Memory B cell (primary cell): ENCODE measurements at regions not wholly inside any gene's neighbourhood (a gene's known extent, or its start where the extent isn't known, plus 50 kb on each side); places are given as distances from the start of the nearest gene placed in this dataset.

Source experiments
- ATAC-seq: fragments of 150-1000 bp; cut with Tn5 transposase; 2 replicates; pipeline ENCODE4 v1.10.0; 2021; ENCODE audit warnings: low read depth, mild to moderate bottlenecking, moderate library complexity
- DNase-seq, 2 donors: peaks; one replicate each; pipeline ENCODE4 v3.0.0; 2022; ENCODE audit warnings: low spot score in 2 of 2
- H3K27ac Mint-ChIP-seq: one replicate; pipeline ENCODE4 v1.8.0; 2022; ENCODE audit warnings: mild to moderate bottlenecking, moderate library complexity, mixed read lengths
- H3K27me3 Mint-ChIP-seq: one replicate; pipeline ENCODE4 v1.8.0; 2022; ENCODE audit warnings: mixed read lengths
- H3K36me3 Mint-ChIP-seq: one replicate; pipeline ENCODE4 v1.8.0; 2022; ENCODE audit warnings: mild to moderate bottlenecking, mixed read lengths
- H3K4me1 Mint-ChIP-seq: one replicate; pipeline ENCODE4 v1.8.0; 2022; ENCODE audit warnings: mixed read lengths
- H3K4me3 Mint-ChIP-seq: one replicate; pipeline ENCODE4 v1.8.0; 2022; ENCODE audit warnings: mild to moderate bottlenecking, moderate library complexity, mixed read lengths
- H3K9me3 Mint-ChIP-seq: one replicate; pipeline ENCODE4 v1.8.0; 2022; ENCODE audit warnings: mixed read lengths

GRCh38 chr5:165296401-165297130 is 1791.1 kb downstream of the MAT2B start:
- ATAC-seq: no peak
- Mint-ChIP-seq H3K27me3 (no peaks in the 10 kb centered on the region), H3K36me3 (no peaks in the 10 kb centered on the region), H3K4me1 (no peaks in the 10 kb centered on the region), H3K4me3 (no peak overlapping the region), H3K27ac (no peak overlapping the region), H3K9me3 (peaks cover 3% of the 10 kb centered on the region)
- DNase-seq: no peak

- Mint-ChIP-seq H3K9me3 (peaks cover 5% of the 10 kb centered on the region), H3K36me3 (no peaks in the 10 kb centered on the region)
Measured at GRCh38 chr5:165304193-165304827, 1798.9 kb downstream of the MAT2B start.

GRCh38 chr5:165305596-165305995 is 1800.2 kb downstream of the MAT2B start:
- ATAC-seq: no peak
- DNase-seq: no peak
- Mint-ChIP-seq H3K9me3 (peaks cover 8% of the 10 kb centered on the region), H3K4me3 (no peak overlapping the region), H3K4me1 (no peaks in the 10 kb centered on the region), H3K27me3 (no peaks in the 10 kb centered on the region), H3K36me3 (no peaks in the 10 kb centered on the region), H3K27ac (no peak overlapping the region)

More at GRCh38 chr5:165304193-165304827, 1798.9 kb downstream of the MAT2B start:
- no peak for ATAC-seq
- Mint-ChIP-seq H3K4me1 (no peaks in the 10 kb centered on the region), H3K4me3 (no peak overlapping the region), H3K27me3 (no peaks in the 10 kb centered on the region), H3K27ac (no peak overlapping the region)
- no peak for DNase-seq

- Mint-ChIP-seq H3K4me3 (no peak overlapping the region), H3K27me3 (no peaks in the 10 kb centered on the region), H3K27ac (no peak overlapping the region), H3K4me1 (no peaks in the 10 kb centered on the region), H3K36me3 (no peaks in the 10 kb centered on the region), H3K9me3 (peaks cover 5% of the 10 kb centered on the region)
- no peak for ATAC-seq
- no peak for DNase-seq
Measured at GRCh38 chr5:165309446-165309845, 1804.0 kb downstream of the MAT2B start.

GRCh38 chr5:165310031-165310430 is 1804.6 kb downstream of the MAT2B start:
- ATAC-seq (no peak), DNase-seq (no peak)
- no peak overlapping the region for H3K4me3 Mint-ChIP-seq
- H3K9me3 Mint-ChIP-seq: peaks cover 5% of the 10 kb centered on the region
- H3K36me3 Mint-ChIP-seq: no peaks in the 10 kb centered on the region
- H3K27me3 Mint-ChIP-seq: no peaks in the 10 kb centered on the region
- H3K4me1 Mint-ChIP-seq: no peaks in the 10 kb centered on the region
- no peak overlapping the region for H3K27ac Mint-ChIP-seq

GRCh38 chr5:165321912-165322311 is 1816.5 kb downstream of the MAT2B start:
- DNase-seq: no peak

GRCh38 chr5:165325221-165325620 is 1819.8 kb downstream of the MAT2B start:
- Mint-ChIP-seq H3K4me3 (no peak overlapping the region), H3K4me1 (no peaks in the 10 kb centered on the region), H3K27ac (no peak overlapping the region), H3K27me3 (no peaks in the 10 kb centered on the region), H3K36me3 (no peaks in the 10 kb centered on the region), H3K9me3 (no peaks in the 10 kb centered on the region)
- ATAC-seq: no peak
- no peak for DNase-seq

More at GRCh38 chr5:165321912-165322311, 1816.5 kb downstream of the MAT2B start:
- no peak for ATAC-seq
- no peaks in the 10 kb centered on the region for H3K4me1 Mint-ChIP-seq
- no peak overlapping the region for H3K27ac Mint-ChIP-seq
- no peak overlapping the region for H3K4me3 Mint-ChIP-seq
- no peaks in the 10 kb centered on the region for H3K36me3 Mint-ChIP-seq
- no peaks in the 10 kb centered on the region for H3K27me3 Mint-ChIP-seq
- peaks cover 5% of the 10 kb centered on the region for H3K9me3 Mint-ChIP-seq

- Mint-ChIP-seq H3K27me3 (no peaks in the 10 kb centered on the region), H3K36me3 (no peaks in the 10 kb centered on the region), H3K4me3 (no peak overlapping the region), H3K27ac (no peak overlapping the region), H3K9me3 (no peaks in the 10 kb centered on the region), H3K4me1 (no peaks in the 10 kb centered on the region)
- no peak for DNase-seq
- no peak for ATAC-seq
Measured at GRCh38 chr5:165327631-165328030, 1822.2 kb downstream of the MAT2B start.

GRCh38 chr5:165328846-165329245 is 1823.4 kb downstream of the MAT2B start:
- no peaks in the 10 kb centered on the region for H3K27me3 Mint-ChIP-seq
- DNase-seq: no peak
- no peaks in the 10 kb centered on the region for H3K36me3 Mint-ChIP-seq
- H3K4me3 Mint-ChIP-seq: no peak overlapping the region
- no peak for ATAC-seq
- H3K9me3 Mint-ChIP-seq: peaks cover 3% of the 10 kb centered on the region
- no peaks in the 10 kb centered on the region for H3K4me1 Mint-ChIP-seq
- no peak overlapping the region for H3K27ac Mint-ChIP-seq

GRCh38 chr5:165333623-165334022 is 1828.2 kb downstream of the MAT2B start:
- Mint-ChIP-seq H3K9me3 (peaks cover 3% of the 10 kb centered on the region), H3K4me1 (no peaks in the 10 kb centered on the region), H3K4me3 (no peak overlapping the region), H3K27me3 (no peaks in the 10 kb centered on the region), H3K27ac (no peak overlapping the region), H3K36me3 (no peaks in the 10 kb centered on the region)
- no peak for DNase-seq
- ATAC-seq: no peak

- Mint-ChIP-seq H3K27ac (no peak overlapping the region), H3K9me3 (peaks cover 3% of the 10 kb centered on the region), H3K4me1 (no peaks in the 10 kb centered on the region), H3K27me3 (no peaks in the 10 kb centered on the region), H3K4me3 (no peak overlapping the region), H3K36me3 (no peaks in the 10 kb centered on the region)
- no peak for DNase-seq
- ATAC-seq: no peak
Measured at GRCh38 chr5:165334201-165334600, 1828.8 kb downstream of the MAT2B start.

GRCh38 chr5:165349735-165350134 is 1844.3 kb downstream of the MAT2B start:
- no peak overlapping the region for H3K4me3 Mint-ChIP-seq
- no peak for ATAC-seq
- no peaks in the 10 kb centered on the region for H3K27me3 Mint-ChIP-seq
- no peaks in the 10 kb centered on the region for H3K4me1 Mint-ChIP-seq
- H3K27ac Mint-ChIP-seq: no peak overlapping the region
- no peaks in the 10 kb centered on the region for H3K36me3 Mint-ChIP-seq
- H3K9me3 Mint-ChIP-seq: peaks cover 3% of the 10 kb centered on the region
- DNase-seq: no peak

GRCh38 chr5:165351342-165351741 is 1845.9 kb downstream of the MAT2B start:
- peaks cover 3% of the 10 kb centered on the region for H3K9me3 Mint-ChIP-seq
- no peak overlapping the region for H3K27ac Mint-ChIP-seq
- ATAC-seq (no peak), DNase-seq (no peak)
- no peaks in the 10 kb centered on the region for H3K4me1 Mint-ChIP-seq
- H3K27me3 Mint-ChIP-seq: no peaks in the 10 kb centered on the region
- H3K4me3 Mint-ChIP-seq: no peak overlapping the region
- no peaks in the 10 kb centered on the region for H3K36me3 Mint-ChIP-seq

GRCh38 chr5:165360366-165360765 is 1854.9 kb downstream of the MAT2B start:
- no peak for DNase-seq
- Mint-ChIP-seq H3K27me3 (no peaks in the 10 kb centered on the region), H3K4me3 (no peak overlapping the region), H3K36me3 (no peaks in the 10 kb centered on the region), H3K4me1 (no peaks in the 10 kb centered on the region), H3K27ac (no peak overlapping the region), H3K9me3 (peaks cover 4% of the 10 kb centered on the region)
- ATAC-seq: no peak
